Vagina (tissue), 2 donors: ENCODE measurements at regions not wholly inside any gene's neighbourhood (a gene's known extent, or its start where the extent isn't known, plus 50 kb on each side); places are given as distances from the start of the nearest gene placed in this dataset.
"Not testable (repeated sequence)": the region's sequence is repeated elsewhere in the genome, so short reads cannot be mapped to it uniquely, and the experiment has no call there.

Source experiments
- POLR2A ChIP-seq, 2 donors: fragments of 450-650 bp; IDR thresholded peaks; one replicate each; pipeline ENCODE4 v1.6.1; 2017; ENCODE audit warnings: antibody characterized with exemption in 2 of 2, mild to moderate bottlenecking in 2 of 2, moderate library complexity in 2 of 2
- POLR2AphosphoS5 ChIP-seq, 2 donors: sonication (generic); formaldehyde crosslinking; IDR thresholded peaks; one replicate each; pipeline ENCODE4 v1.9.0; 2017; ENCODE audit warnings: antibody characterized with exemption in 2 of 2, mild to moderate bottlenecking in 2 of 2, low read depth in 1 of 2; ENCODE audit not compliant: insufficient read depth in 1 of 2
- TF ChIP-seq, protein P1 (sequence below), 3 experiments: fragments of 450-650 bp in 2 of 3; fragments of 200-600 bp in 1 of 3; sonication (generic) in 1 of 3; IDR thresholded peaks; one replicate each; pipeline ENCODE4 v1.5.1; 2017 to 2019; ENCODE audit warnings: antibody characterized with exemption in 3 of 3, mild to moderate bottlenecking in 2 of 3, moderate library complexity in 2 of 3

DNA sequence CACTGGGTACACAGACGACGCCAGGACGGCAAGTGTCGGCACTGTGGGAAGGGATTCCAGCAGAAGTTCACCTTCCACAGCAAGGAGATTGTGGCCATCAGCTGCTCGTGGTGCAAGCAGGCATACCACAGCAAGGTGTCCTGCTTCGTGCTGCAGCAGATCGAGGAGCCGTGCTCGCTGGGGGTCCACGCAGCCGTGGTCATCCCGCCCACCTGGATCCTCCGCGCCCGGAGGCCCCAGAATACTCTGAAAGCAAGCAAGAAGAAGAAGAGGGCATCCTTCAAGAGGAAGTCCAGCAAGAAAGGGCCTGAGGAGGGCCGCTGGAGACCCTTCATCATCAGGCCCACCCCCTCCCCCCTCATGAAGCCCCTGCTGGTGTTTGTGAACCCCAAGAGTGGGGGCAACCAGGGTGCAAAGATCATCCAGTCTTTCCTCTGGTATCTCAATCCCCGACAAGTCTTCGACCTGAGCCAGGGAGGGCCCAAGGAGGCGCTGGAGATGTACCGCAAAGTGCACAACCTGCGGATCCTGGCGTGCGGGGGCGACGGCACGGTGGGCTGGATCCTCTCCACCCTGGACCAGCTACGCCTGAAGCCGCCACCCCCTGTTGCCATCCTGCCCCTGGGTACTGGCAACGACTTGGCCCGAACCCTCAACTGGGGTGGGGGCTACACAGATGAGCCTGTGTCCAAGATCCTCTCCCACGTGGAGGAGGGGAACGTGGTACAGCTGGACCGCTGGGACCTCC lies 89.4 kb downstream of the LACC1 start:
- TF ChIP-seq, protein P1, sequence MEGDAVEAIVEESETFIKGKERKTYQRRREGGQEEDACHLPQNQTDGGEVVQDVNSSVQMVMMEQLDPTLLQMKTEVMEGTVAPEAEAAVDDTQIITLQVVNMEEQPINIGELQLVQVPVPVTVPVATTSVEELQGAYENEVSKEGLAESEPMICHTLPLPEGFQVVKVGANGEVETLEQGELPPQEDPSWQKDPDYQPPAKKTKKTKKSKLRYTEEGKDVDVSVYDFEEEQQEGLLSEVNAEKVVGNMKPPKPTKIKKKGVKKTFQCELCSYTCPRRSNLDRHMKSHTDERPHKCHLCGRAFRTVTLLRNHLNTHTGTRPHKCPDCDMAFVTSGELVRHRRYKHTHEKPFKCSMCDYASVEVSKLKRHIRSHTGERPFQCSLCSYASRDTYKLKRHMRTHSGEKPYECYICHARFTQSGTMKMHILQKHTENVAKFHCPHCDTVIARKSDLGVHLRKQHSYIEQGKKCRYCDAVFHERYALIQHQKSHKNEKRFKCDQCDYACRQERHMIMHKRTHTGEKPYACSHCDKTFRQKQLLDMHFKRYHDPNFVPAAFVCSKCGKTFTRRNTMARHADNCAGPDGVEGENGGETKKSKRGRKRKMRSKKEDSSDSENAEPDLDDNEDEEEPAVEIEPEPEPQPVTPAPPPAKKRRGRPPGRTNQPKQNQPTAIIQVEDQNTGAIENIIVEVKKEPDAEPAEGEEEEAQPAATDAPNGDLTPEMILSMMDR (IDR thresholded peaks at IDR 0.05): not testable (repeated sequence)
- not testable (repeated sequence) for TF ChIP-seq POLR2AphosphoS5 (IDR thresholded peaks at IDR 0.05; ENCODE audit: insufficient read depth in 1 of 2, low read depth in 1 of 2); POLR2A (IDR thresholded peaks at IDR 0.05)
